NCI-H2227 (cell line): ENCODE measurements at regions not wholly inside any gene's neighbourhood (a gene's known extent, or its start where the extent isn't known, plus 50 kb on each side); places are given as distances from the start of the nearest gene placed in this dataset.
"Not testable (repeated sequence)": the region's sequence is repeated elsewhere in the genome, so short reads cannot be mapped to it uniquely, and the experiment has no call there.

ENCODE experiments used
- DNase-seq: peaks from one replicate; lab custom pipeline; 2025; ENCODE audit not compliant: unreplicated experiment; lab: John Stamatoyannopoulos, UW

GRCh38 chr22:49004484-49005399 is 822.9 kb downstream of the BRD1 start:
- DNase-seq, result no peak

DNA sequence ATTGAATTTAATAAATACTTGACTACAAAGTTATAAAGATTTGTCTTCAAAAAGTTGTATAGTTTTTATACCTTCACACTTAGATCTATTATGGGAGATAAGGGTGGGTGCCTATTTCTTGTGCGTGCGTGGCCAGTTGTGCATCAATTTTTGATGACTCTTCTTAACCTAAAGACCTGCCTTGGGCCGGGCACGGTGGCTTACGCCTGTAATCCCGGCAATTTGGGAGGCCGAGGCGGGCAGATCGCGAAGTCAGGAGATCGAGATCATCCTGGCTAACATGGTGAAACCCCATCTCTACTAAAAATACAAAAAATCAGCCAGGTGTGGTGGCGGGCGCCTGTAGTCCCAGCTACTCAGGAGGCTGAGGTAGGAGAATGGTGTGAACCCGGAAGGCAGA is 830.1 kb downstream of the BRD1 start:
- DNase-seq, result not testable (repeated sequence)

DNA sequence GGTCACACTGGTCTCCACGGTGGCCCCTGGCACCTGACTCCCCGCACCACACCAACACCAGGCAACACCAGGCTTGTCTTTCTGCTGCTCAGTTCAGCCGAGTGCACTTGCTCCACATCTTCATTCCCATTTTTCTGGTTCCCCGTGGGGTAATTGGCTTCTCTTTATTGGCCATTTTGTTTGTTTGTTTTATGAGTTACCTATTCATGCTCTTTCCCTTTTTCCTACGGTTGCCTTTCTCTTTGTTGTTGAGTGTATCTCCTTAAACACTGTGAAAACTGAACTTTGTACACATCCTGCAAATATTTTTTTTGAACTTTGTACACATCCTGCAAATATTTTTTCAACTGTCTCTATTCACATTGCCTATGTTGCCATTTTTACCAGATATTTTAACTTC is 834.0 kb downstream of the BRD1 start:
- DNase-seq, result no peak

- DNase-seq, result no peak
These were observed 843.0 kb downstream of the BRD1 start for GRCh38 chr22:48984639-48985038.

DNA sequence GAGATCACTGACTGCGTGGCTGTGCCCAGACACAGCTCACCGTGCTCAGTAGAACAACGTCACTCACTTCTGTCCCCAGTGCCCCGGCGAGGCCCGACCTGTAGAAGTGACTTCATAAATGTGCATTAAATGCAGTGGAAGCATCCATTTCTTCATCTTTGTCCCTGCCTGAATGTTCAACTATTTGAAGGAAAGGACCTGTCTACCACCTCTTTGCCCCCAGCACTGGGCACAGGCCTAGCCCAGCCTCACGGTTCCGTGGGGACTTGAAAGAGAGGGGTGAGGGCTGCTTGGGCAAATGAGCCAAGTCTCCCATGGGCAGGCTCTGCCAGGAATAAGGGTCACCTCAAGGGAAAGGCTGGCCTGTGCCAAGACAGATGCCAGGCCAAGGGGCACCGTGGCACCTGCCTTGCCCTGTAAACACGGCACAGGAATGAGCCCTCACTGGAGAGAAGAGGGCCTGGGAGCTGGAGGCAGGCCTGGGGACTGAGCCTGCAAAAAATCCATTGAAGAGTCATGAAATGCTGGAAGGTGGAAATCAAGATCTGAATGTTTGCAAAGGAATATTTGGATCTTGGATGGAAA is 845.3 kb downstream of the BRD1 start:
- no peak for DNase-seq

DNA sequence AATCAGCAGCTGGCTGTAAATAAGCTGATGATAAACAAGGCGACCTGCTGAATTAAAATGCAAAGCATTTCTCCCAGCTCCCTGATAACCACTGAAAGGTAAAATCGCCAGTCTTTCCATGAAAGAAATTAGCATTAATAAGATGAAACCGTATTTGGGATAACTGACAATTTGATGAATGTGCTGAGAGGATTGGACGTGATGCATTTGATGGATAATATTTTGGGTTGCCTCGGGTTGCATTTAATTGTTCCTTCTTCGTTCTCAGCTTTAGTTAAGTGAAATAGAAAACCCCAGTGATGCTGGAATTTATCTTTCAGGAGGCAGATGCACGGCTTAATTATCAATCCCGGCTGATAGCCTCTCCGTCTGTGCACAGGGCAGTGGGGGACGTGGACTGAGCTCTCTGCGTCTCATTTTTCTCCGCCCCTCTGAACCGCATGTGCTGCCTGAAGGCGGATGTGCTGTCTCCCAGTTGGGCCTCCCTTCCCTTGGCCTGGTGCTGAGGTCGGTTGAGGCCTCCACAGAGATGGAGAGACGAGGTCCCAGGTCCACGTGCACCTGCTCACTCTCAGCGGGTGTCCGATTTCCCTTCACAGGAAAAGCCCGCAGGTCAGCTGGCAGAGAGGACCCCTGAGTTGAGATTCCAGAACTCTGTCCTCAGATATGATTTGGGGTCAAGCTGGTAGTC is 846.2 kb downstream of the BRD1 start:
- no peak for DNase-seq

DNA sequence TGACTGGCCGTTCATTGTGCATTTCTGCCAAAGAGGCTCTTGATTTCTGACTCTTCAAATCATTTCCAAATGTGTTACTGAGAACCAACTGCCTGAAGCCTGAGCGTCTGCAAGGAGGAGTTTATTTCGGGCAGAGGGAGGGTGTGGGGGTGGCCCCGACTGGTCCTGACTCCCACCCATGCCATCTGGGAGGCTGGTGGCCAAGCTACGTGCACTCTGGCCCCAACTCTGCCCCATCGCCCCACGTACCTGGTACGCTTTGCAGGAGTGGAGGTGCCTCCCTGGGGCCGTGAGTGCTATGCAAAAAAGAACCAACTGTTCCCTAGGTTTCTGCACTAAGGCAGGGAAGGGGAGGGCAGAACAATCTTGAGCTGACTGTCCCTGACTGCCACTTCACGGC is 846.8 kb downstream of the BRD1 start:
- DNase-seq, result no peak

DNA sequence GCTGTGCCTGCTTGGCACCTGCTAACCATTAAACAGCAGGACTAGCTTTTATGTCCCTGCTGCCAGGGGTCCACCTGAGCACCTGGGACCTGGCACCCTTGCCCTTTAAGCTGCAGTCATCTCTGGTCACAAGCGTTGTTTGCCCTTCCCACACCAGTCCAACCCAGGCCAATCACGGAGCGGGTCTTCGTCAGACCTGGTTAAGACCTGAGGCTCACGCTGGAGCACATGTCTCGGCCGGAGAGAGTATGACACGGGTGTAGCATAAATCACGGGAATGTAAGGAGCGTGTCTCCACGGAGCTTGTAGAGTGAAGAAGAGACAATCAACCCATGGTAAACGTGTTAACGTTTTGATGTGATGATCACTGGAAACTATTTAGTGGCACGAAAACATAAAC is 847.3 kb downstream of the BRD1 start:
- DNase-seq, result no peak

- DNase-seq, result no peak
These were observed 848.2 kb downstream of the BRD1 start for GRCh38 chr22:48979482-48979881.

DNA sequence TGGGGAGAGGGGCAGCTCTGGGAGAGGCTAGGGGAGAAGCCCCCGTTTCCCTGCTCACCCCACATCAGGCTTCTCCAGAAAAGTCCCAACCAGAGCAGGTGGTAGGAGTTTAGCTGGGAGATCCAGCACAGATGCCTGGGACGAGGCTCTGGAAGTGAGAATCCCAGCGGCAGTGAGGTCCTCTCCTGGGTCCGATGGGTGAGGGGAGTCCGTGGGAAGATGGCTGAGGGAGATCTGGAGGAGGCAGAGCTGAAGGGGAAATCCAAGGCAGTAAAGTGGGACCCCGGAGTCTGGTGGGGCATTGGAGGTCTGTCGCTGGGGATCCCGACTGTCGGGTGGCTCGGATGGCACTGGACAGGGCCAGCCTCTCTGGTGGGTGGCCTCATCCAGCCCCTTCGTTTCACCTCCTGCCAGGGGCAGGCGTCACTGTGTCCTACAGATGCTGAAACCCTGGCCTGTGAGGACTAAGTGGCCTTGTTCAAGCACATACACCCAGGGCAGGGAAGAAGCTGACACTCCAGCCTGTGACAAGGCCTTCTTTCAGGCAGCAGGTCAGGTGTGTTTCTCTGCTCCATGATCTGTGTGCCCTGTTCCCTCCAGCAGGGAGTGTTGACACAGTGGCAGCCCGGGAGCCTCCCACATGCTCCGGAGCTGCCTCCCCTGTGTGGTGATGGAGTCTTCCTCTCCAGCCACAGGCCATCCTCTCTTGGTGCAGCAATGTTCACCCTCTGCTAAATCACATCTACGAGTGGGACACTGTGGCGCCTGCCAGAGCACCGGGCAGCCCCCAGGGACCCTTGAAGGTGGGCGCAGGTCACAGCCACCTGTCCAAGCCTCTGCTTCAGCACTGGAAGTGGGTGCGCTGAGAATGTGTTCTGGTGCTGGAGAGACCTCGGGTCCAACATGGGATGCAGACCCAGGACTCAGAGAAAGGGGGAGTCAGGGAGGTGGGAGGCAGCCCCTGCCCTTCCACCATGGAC is 850.8 kb downstream of the BRD1 start:
- DNase-seq, result no peak

- DNase-seq, result no peak
These were observed 851.8 kb downstream of the BRD1 start for GRCh38 chr22:48975886-48976285.

DNA sequence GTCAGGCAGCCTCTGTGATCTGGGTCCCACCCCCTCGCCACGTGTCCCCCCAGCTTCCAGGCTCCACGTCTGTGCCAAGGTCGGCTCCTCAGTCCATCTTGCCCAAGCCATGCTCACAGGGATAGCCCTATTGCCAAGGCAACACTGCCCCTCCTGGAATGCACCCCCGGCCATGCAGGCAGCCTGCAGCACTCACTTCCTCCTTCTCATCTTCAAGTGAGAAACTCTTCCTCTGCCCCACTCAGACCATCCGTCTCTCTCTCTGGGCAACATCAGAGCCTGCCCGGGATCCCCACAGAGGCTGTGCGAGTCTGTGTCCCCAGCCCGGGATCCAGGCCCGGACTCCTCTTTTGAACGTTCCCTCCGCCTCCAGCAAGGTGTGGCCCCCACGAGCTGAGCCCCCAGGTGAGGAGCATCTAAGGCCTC is 852.3 kb downstream of the BRD1 start:
- no peak for DNase-seq

DNA sequence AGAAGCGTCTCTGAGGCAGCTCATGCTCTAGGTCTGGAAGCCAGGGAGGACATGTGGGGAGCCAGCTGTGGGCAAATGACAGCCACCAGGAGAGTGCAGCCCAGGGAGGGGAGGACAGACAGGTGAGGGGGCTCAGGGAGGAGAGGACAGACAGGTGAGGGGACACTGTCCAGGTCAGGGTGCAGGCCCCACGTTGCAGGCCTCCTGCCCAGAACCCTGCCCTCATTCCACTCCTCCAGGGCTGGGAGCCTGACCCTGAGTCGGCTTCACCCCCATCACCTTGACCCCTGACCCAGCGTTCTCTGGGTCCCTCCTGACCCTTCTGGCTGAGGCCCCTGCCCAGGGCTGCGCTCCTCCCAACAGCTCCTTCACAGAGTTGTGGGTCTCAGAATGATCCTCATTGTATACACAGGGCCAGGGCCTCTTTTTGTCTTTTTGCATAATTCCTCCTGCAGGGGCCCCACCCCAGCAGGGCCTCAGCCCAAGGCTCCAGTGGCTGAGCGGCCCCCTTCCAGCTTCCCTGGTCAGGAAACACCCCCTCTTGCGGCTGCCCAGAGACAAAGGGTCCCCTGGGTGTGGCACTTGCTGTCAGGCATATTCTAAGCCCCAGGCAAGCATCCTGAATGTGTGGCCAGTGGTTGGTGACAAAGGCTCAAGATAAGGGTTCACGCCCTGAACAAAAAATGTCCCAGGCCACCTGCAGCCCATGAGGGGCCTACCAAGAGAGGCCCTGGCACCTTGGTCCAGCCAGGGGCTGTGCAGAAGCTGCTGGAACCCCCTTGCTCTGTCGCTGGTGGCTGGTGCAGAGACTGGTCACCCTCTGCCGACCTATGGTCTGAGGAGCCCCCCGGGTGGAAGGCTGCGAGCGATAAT is 853.0 kb downstream of the BRD1 start:
- no peak for DNase-seq

DNA sequence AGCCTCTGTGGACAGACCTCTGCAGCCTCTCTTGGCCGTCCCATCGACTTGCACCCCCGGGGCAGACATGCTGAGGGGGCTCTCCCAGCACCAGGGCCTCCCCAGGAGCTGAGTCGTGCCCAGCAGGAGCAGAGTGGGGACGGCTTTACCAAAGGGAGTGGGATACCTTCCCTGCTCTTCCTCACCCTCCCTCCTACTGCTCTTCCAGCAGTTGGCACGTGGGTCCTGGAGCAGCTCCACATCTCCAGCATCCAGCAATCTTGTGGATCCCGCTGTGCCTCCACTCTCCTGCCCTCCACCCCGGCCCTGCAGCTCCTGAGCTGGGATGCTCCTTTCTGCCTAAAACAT is 854.0 kb downstream of the BRD1 start:
- DNase-seq, result no peak

GRCh38 chr22:48972979-48973693 is 854.5 kb downstream of the BRD1 start:
- DNase-seq, result no peak

GRCh38 chr22:48968201-48968959 is 859.3 kb downstream of the BRD1 start:
- DNase-seq, result no peak

DNA sequence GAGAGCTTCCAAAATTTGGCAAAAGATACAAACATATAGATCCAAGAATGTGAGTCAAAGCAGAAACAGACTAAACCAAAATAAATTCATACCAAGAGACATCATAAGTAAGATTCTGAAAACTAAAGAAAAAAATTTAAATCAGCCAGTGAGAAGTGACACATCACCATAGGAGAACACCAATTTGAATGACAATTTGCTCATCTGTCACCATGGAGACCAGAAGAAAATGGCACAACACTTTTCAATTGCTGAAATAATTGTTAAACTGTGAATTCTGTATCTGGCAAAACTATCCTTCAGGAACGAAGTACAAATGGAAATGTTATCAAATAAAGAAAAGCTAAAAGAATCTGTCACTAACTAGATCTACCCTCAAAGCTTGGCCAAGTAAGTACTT is 864.3 kb downstream of the BRD1 start:
- no peak for DNase-seq

DNA sequence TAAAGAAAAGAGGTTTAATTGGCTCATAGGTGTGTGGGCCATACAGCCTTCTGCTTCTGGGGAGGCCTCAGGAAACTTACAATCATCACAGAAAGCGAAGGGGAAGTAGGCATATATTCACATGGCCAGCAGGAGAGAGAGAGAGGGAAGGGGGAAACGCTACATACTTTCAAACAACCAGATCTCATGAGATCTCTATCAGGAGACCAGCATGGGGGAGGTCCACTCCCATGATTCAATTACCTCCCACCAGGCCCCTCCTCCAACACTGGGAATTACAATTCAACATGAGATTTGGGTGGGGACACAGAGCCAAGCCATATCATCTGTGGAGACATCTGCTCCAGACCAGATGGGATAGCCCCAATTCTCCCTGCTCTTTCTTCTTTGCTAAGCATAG is 866.0 kb downstream of the BRD1 start:
- DNase-seq, result no peak
